Progenitor cell of endocrine pancreas (in vitro differentiated cells): ENCODE measurements at regions not wholly inside any gene's neighbourhood (a gene's known extent, or its start where the extent isn't known, plus 50 kb on each side); places are given as distances from the start of the nearest gene placed in this dataset.

Source experiments
- DNase-seq: peaks from one replicate; pipeline ENCODE4 v3.0.0; 2021; ENCODE audit warnings: low spot score; ENCODE audit not compliant: unreplicated experiment
- H3K27ac Mint-ChIP-seq: 2 replicates; pipeline ENCODE4 v1.8.0; 2021; ENCODE audit warnings: mild to moderate bottlenecking, moderate library complexity, mixed read lengths
- H3K27me3 Mint-ChIP-seq: 2 replicates; pipeline ENCODE4 v1.8.0; 2021; ENCODE audit warnings: mixed read lengths
- H3K36me3 Mint-ChIP-seq: 2 replicates; pipeline ENCODE4 v1.8.0; 2022; ENCODE audit warnings: mixed read lengths; ENCODE audit not compliant: insufficient read depth
- H3K4me1 Mint-ChIP-seq: 2 replicates; pipeline ENCODE4 v1.8.0; 2021; ENCODE audit warnings: low read depth, mixed read lengths
- H3K4me3 Mint-ChIP-seq: 2 replicates; pipeline ENCODE4 v1.8.0; 2021; ENCODE audit warnings: low read depth, mild to moderate bottlenecking, moderate library complexity, mixed read lengths
- H3K9me3 Mint-ChIP-seq: 2 replicates; pipeline ENCODE4 v1.8.0; 2021; ENCODE audit warnings: low read depth, mixed read lengths
- TF ChIP-seq, protein P1 (sequence below): fragments of 200-600 bp; sonication (generic); IDR thresholded peaks from one replicate; pipeline ENCODE4 v1.5.0; 2021; ENCODE audit warnings: antibody characterized with exemption, mild to moderate bottlenecking; ENCODE audit not compliant: unreplicated experiment

- H3K27me3 Mint-ChIP-seq, result no peaks in the 10 kb centered on the region
- H3K4me3 Mint-ChIP-seq, result no peak overlapping the region
- DNase-seq, result no peak
- H3K4me1 Mint-ChIP-seq, result no peaks in the 10 kb centered on the region
- no peaks in the 10 kb centered on the region for H3K36me3 Mint-ChIP-seq
- no peaks in the 10 kb centered on the region for H3K9me3 Mint-ChIP-seq
- TF ChIP-seq, protein P1, sequence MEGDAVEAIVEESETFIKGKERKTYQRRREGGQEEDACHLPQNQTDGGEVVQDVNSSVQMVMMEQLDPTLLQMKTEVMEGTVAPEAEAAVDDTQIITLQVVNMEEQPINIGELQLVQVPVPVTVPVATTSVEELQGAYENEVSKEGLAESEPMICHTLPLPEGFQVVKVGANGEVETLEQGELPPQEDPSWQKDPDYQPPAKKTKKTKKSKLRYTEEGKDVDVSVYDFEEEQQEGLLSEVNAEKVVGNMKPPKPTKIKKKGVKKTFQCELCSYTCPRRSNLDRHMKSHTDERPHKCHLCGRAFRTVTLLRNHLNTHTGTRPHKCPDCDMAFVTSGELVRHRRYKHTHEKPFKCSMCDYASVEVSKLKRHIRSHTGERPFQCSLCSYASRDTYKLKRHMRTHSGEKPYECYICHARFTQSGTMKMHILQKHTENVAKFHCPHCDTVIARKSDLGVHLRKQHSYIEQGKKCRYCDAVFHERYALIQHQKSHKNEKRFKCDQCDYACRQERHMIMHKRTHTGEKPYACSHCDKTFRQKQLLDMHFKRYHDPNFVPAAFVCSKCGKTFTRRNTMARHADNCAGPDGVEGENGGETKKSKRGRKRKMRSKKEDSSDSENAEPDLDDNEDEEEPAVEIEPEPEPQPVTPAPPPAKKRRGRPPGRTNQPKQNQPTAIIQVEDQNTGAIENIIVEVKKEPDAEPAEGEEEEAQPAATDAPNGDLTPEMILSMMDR, result no peak
- no peak overlapping the region for H3K27ac Mint-ChIP-seq
Measured at GRCh38 chr5:8958602-8959001, 587.3 kb downstream of the SEMA5A start.

DNA sequence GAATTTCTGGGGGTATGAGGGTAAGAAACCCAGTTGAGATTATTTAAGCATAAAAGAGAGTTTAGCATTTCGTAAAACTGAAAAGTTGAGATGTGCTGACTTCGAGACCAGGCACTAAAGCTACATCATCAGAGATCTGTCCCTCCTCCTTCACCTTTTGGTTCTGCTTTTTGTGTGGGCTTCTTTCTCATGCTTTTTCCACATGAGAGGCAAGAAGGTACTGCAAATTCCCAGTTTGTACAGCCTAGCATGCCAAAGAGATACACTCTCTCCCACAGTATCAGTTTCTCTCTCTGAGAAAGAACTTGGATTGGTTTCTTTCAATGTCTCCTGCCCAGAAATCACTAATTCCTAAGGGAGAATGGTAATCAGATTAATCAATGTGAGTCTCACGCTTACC lies 584.7 kb downstream of the SEMA5A start:
- no peaks in the 10 kb centered on the region for H3K9me3 Mint-ChIP-seq
- no peaks in the 10 kb centered on the region for H3K27me3 Mint-ChIP-seq
- no peaks in the 10 kb centered on the region for H3K4me1 Mint-ChIP-seq
- H3K27ac Mint-ChIP-seq, result no peak overlapping the region
- H3K4me3 Mint-ChIP-seq, result no peak overlapping the region
- DNase-seq, result no peak
- no peaks in the 10 kb centered on the region for H3K36me3 Mint-ChIP-seq
- TF ChIP-seq, protein P1, result no peak

DNA sequence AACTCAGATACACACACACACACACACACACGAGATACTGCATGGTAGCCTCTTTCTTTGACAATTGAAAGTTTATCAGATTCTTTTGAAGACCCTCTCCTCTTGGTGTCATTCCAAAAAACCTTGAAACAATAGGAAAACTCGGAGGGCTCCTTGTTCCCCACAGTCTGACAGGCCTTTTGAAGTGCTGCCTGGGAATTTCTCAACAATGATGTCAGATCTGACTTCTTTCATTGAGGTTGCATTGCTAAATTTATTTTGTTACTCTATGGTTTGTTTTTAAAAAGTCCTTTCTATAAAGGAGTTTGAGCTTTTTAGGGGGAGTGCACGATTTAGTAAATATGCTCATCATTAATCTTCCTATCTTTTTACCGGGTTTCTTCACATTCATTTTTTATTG lies 583.9 kb downstream of the SEMA5A start:
- TF ChIP-seq, protein P1, result no peak
- no peaks in the 10 kb centered on the region for H3K4me1 Mint-ChIP-seq
- peaks cover 3% of the 10 kb centered on the region for H3K27me3 Mint-ChIP-seq
- H3K4me3 Mint-ChIP-seq, result no peak overlapping the region
- no peaks in the 10 kb centered on the region for H3K9me3 Mint-ChIP-seq
- H3K36me3 Mint-ChIP-seq, result no peaks in the 10 kb centered on the region
- H3K27ac Mint-ChIP-seq, result no peak overlapping the region
- DNase-seq, result no peak

GRCh38 chr5:8981016-8981415 lies 564.9 kb downstream of the SEMA5A start:
- H3K9me3 Mint-ChIP-seq, result no peaks in the 10 kb centered on the region
- peaks cover 18% of the 10 kb centered on the region for H3K27me3 Mint-ChIP-seq
- H3K36me3 Mint-ChIP-seq, result no peaks in the 10 kb centered on the region
- TF ChIP-seq, protein P1, result no peak
- DNase-seq, result no peak
- H3K4me3 Mint-ChIP-seq, result no peak overlapping the region
- no peak overlapping the region for H3K27ac Mint-ChIP-seq
- no peaks in the 10 kb centered on the region for H3K4me1 Mint-ChIP-seq

DNA sequence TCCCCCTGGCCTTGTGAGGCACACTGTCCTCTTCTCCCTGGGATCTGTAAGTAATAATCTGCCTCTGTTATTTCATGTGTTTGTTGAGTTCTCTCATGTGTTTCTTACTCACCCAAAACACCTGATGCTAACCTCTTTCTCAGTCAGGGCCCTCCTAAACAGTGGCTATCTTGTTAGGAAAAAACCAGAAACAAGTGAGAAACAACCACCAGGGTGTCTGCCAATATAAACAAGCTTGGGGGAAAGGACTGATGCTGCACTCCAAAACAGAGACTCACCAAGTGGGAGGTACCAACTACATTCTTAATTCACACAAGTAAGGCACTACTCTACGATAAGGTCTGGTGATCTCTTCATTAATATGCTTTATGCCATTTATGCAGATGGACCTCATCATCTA lies 564.4 kb downstream of the SEMA5A start:
- Mint-ChIP-seq H3K27ac (no peak overlapping the region), H3K27me3 (peaks cover 15% of the 10 kb centered on the region), H3K4me1 (no peaks in the 10 kb centered on the region), H3K4me3 (no peak overlapping the region), H3K9me3 (no peaks in the 10 kb centered on the region), H3K36me3 (no peaks in the 10 kb centered on the region)
- no peak for DNase-seq
- TF ChIP-seq, protein P1, result no peak
